HFFc6 (cell line): ENCODE measurements at regions not wholly inside any gene's neighbourhood (a gene's known extent, or its start where the extent isn't known, plus 50 kb on each side); places are given as distances from the start of the nearest gene placed in this dataset.

ENCODE experiments used
- DNase-seq: peaks from one replicate; pipeline ENCODE4 v3.0.0-alpha.2; 2018
- H3K27ac Mint-ChIP-seq: 2 replicates; pipeline ENCODE4 v1.8.0; 2020; ENCODE audit warnings: mild to moderate bottlenecking, mixed read lengths
- H3K27me3 Mint-ChIP-seq: 2 replicates; pipeline ENCODE4 v1.8.0; 2021; ENCODE audit warnings: mild to moderate bottlenecking, moderate library complexity, mixed read lengths; ENCODE audit not compliant: insufficient read depth
- H3K36me3 Mint-ChIP-seq: 2 replicates; pipeline ENCODE4 v1.8.0; 2021; ENCODE audit warnings: low read depth, mixed read lengths
- H3K4me1 Mint-ChIP-seq: 2 replicates; pipeline ENCODE4 v1.8.0; 2020; ENCODE audit warnings: low read depth, mixed read lengths
- H3K4me3 Mint-ChIP-seq: 2 replicates; pipeline ENCODE4 v1.8.0; 2020; ENCODE audit warnings: mild to moderate bottlenecking, moderate library complexity, mixed read lengths
- H3K9me3 Mint-ChIP-seq: 2 replicates; pipeline ENCODE4 v1.8.0; 2020; ENCODE audit warnings: mild to moderate bottlenecking, mixed read lengths
- CTCF ChIP-seq: fragments of 200-600 bp; sonication (generic); IDR thresholded peaks from 2 replicates; pipeline ENCODE4 v1.5.0; 2021; ENCODE audit warnings: antibody characterized with exemption, mild to moderate bottlenecking

- H3K9me3 Mint-ChIP-seq = no peaks in the 10 kb centered on the region
- H3K36me3 Mint-ChIP-seq = no peaks in the 10 kb centered on the region
- no peak for TF ChIP-seq CTCF
- H3K4me3 Mint-ChIP-seq = no peak overlapping the region
- H3K27me3 Mint-ChIP-seq = peaks cover 9% of the 10 kb centered on the region
- H3K4me1 Mint-ChIP-seq = peaks cover 19% of the 10 kb centered on the region
- peak; percentile 23 for DNase-seq
- no peak overlapping the region for H3K27ac Mint-ChIP-seq
These were observed 121.7 kb upstream of the TACR1 start for GRCh38 chr2:75320898-75321598.

- DNase-seq = no peak
- Mint-ChIP-seq H3K27me3 (peaks cover 10% of the 10 kb centered on the region), H3K9me3 (no peaks in the 10 kb centered on the region), H3K27ac (no peak overlapping the region), H3K4me3 (no peak overlapping the region), H3K4me1 (peaks cover 19% of the 10 kb centered on the region), H3K36me3 (no peaks in the 10 kb centered on the region)
- TF ChIP-seq CTCF = no peak
These were observed 120.6 kb upstream of the TACR1 start for GRCh38 chr2:75319951-75320350.

- no peak for TF ChIP-seq CTCF
- H3K4me3 Mint-ChIP-seq = no peak overlapping the region
- no peaks in the 10 kb centered on the region for H3K36me3 Mint-ChIP-seq
- DNase-seq = no peak
- peaks cover 8% of the 10 kb centered on the region; the same call in 1 of the 2 replicates for H3K27me3 Mint-ChIP-seq
- H3K9me3 Mint-ChIP-seq = no peaks in the 10 kb centered on the region
- no peak overlapping the region for H3K27ac Mint-ChIP-seq
- H3K4me1 Mint-ChIP-seq = peaks cover 19% of the 10 kb centered on the region
These were observed 118.5 kb upstream of the TACR1 start for GRCh38 chr2:75317802-75318201.

GRCh38 chr2:75317316-75317715 lies 118.0 kb upstream of the TACR1 start:
- peaks cover 19% of the 10 kb centered on the region for H3K4me1 Mint-ChIP-seq
- peak; percentile 5 for DNase-seq
- H3K4me3 Mint-ChIP-seq = no peak overlapping the region
- no peaks in the 10 kb centered on the region for H3K36me3 Mint-ChIP-seq
- no peaks in the 10 kb centered on the region for H3K9me3 Mint-ChIP-seq
- TF ChIP-seq CTCF = no peak
- H3K27me3 Mint-ChIP-seq = peaks cover 8% of the 10 kb centered on the region; the same call in 1 of the 2 replicates
- H3K27ac Mint-ChIP-seq = no peak overlapping the region

GRCh38 chr2:75315436-75315835 lies 116.1 kb upstream of the TACR1 start:
- Mint-ChIP-seq H3K4me3 (no peak overlapping the region), H3K9me3 (no peaks in the 10 kb centered on the region), H3K36me3 (no peaks in the 10 kb centered on the region), H3K4me1 (peaks cover 27% of the 10 kb centered on the region), H3K27me3 (peaks cover 8% of the 10 kb centered on the region), H3K27ac (no peak overlapping the region)
- no peak for DNase-seq
- TF ChIP-seq CTCF = no peak
